Breast epithelium (tissue), 3 donors: ENCODE measurements at regions not wholly inside any gene's neighbourhood (a gene's known extent, or its start where the extent isn't known, plus 50 kb on each side); places are given as distances from the start of the nearest gene placed in this dataset.

Experiments used
- POLR2A ChIP-seq: fragments of 450-650 bp; IDR thresholded peaks from one replicate; pipeline ENCODE4 v1.6.1; 2016; ENCODE audit warnings: antibody characterized with exemption, mild to moderate bottlenecking, moderate library complexity
- TF ChIP-seq, protein P1 (sequence below), 3 donors: fragments of 450-650 bp; IDR thresholded peaks; one replicate each; pipeline ENCODE4 v1.5.1; 2016 to 2017; ENCODE audit warnings: antibody characterized with exemption in 3 of 3, mild to moderate bottlenecking in 3 of 3, moderate library complexity in 3 of 3

DNA sequence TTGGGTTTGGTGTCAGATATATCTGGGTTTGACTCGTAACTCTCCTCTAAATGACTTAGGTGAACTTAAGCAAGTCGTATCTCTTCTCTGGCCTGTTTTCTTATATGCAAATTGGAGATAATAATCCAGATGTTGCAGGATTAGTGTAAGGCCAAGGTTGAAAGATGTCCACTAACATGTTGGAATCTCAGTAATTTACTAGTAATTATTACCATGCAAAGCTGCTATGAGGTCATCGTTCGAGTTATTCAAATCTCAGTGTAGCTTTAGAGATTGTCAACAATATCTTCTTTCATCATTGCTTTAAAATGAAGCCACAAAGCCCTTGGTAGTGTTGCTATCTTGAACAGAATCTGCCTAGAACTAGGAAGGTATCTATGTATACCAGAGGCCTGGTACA lies 437.7 kb upstream of the KLF4 start:
- TF ChIP-seq, protein P1, sequence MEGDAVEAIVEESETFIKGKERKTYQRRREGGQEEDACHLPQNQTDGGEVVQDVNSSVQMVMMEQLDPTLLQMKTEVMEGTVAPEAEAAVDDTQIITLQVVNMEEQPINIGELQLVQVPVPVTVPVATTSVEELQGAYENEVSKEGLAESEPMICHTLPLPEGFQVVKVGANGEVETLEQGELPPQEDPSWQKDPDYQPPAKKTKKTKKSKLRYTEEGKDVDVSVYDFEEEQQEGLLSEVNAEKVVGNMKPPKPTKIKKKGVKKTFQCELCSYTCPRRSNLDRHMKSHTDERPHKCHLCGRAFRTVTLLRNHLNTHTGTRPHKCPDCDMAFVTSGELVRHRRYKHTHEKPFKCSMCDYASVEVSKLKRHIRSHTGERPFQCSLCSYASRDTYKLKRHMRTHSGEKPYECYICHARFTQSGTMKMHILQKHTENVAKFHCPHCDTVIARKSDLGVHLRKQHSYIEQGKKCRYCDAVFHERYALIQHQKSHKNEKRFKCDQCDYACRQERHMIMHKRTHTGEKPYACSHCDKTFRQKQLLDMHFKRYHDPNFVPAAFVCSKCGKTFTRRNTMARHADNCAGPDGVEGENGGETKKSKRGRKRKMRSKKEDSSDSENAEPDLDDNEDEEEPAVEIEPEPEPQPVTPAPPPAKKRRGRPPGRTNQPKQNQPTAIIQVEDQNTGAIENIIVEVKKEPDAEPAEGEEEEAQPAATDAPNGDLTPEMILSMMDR (IDR thresholded peaks at IDR 0.05) = no peak
- no peak for TF ChIP-seq POLR2A
